Nephron progenitor cell (in vitro differentiated cells): ENCODE measurements at regions not wholly inside any gene's neighbourhood (a gene's known extent, or its start where the extent isn't known, plus 50 kb on each side); places are given as distances from the start of the nearest gene placed in this dataset.

Experiments used
- DNase-seq: peaks from one replicate; pipeline ENCODE4 v3.0.0; 2021
- H3K27ac Mint-ChIP-seq: 2 replicates; pipeline ENCODE4 v1.8.0; 2021; ENCODE audit warnings: mild to moderate bottlenecking, moderate library complexity, mixed read lengths
- H3K27me3 Mint-ChIP-seq: 2 replicates; pipeline ENCODE4 v1.8.0; 2021; ENCODE audit warnings: mild to moderate bottlenecking, low read depth, mixed read lengths; ENCODE audit not compliant: poor library complexity
- H3K36me3 Mint-ChIP-seq: 2 replicates; pipeline ENCODE4 v1.8.0; 2021; ENCODE audit warnings: low read depth, mixed read lengths
- H3K4me1 Mint-ChIP-seq: 2 replicates; pipeline ENCODE4 v1.8.0; 2021; ENCODE audit warnings: mixed read lengths
- H3K4me3 Mint-ChIP-seq: 2 replicates; pipeline ENCODE4 v1.8.0; 2021; ENCODE audit warnings: mild to moderate bottlenecking, moderate library complexity, mixed read lengths
- H3K9me3 Mint-ChIP-seq: 2 replicates; pipeline ENCODE4 v1.8.0; 2021; ENCODE audit warnings: mild to moderate bottlenecking, moderate library complexity, mixed read lengths
- TF ChIP-seq, protein P1 (sequence below): fragments of 200-600 bp; sonication (generic); IDR thresholded peaks from 2 replicates; pipeline ENCODE4 v1.5.0; 2021; ENCODE audit warnings: antibody characterized with exemption

DNA sequence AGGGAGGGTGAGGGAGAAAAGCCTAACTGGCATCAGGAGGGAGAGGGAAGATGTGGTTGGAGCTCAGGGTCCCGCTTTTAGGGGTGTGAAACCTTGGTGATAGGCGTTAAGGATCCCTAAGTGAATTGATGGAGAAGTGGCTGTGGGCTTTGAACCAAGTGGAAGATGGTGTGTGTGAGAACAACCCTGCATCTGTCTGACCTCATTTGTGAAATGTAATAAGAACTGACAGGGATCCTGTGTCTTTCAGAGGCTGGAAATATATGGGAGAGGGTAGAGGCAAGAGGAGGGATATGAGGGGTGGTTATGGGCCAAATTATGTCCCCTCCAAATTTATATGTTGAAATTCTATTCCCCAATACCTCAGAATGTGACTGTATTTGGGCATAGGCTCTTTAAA lies 63.8 kb upstream of the NRXN3 start:
- Mint-ChIP-seq H3K9me3 (no peaks in the 10 kb centered on the region), H3K4me1 (no peaks in the 10 kb centered on the region), H3K27ac (no peak overlapping the region), H3K4me3 (no peak overlapping the region), H3K36me3 (no peaks in the 10 kb centered on the region), H3K27me3 (peaks cover 24% of the 10 kb centered on the region)
- DNase-seq = no peak
- TF ChIP-seq, protein P1, sequence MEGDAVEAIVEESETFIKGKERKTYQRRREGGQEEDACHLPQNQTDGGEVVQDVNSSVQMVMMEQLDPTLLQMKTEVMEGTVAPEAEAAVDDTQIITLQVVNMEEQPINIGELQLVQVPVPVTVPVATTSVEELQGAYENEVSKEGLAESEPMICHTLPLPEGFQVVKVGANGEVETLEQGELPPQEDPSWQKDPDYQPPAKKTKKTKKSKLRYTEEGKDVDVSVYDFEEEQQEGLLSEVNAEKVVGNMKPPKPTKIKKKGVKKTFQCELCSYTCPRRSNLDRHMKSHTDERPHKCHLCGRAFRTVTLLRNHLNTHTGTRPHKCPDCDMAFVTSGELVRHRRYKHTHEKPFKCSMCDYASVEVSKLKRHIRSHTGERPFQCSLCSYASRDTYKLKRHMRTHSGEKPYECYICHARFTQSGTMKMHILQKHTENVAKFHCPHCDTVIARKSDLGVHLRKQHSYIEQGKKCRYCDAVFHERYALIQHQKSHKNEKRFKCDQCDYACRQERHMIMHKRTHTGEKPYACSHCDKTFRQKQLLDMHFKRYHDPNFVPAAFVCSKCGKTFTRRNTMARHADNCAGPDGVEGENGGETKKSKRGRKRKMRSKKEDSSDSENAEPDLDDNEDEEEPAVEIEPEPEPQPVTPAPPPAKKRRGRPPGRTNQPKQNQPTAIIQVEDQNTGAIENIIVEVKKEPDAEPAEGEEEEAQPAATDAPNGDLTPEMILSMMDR = no peak

DNA sequence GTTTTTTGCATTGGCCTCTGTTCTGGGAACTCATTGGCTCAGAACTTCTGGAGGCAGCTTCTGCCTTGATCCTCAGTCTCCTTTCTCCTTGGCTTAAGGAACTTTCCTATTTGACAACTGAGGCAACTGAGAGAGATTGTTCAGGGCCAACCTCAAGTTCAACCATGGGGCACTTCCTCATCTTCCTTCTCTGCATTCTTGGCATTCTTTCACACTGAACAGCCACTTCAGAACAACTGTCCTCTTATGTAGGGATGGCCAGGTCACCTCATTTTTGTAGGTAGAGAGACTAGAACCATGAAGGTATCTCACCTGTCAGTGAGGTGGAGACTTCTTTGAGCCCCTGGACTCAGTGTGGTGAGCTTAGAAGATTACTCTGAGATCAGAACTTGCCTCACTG lies 63.0 kb upstream of the NRXN3 start:
- TF ChIP-seq, protein P1 = no peak
- Mint-ChIP-seq H3K27ac (no peak overlapping the region), H3K4me1 (no peaks in the 10 kb centered on the region), H3K27me3 (peaks cover 24% of the 10 kb centered on the region), H3K4me3 (no peak overlapping the region), H3K9me3 (no peaks in the 10 kb centered on the region), H3K36me3 (no peaks in the 10 kb centered on the region)
- no peak for DNase-seq

DNA sequence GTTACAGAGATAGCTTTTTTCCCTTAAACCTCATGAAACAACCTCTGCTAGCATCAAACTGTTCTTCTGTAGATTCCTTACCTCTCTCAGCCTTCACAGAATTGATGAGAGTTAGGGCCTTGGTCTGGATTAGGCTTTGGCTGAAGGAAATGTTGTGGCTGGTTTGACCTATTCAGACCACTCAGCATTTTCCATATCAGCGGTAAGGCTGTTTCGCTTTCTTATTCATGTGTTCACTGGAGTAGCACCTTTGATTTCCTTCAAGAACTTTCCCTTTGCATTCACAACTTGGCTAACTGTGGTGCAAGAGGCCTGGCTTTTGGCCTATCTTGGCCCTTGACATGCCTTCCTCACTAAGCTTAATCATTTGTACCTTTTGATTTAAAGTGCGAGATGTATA lies 50.7 kb upstream of the NRXN3 start:
- Mint-ChIP-seq H3K9me3 (peaks cover 16% of the 10 kb centered on the region), H3K4me3 (no peak overlapping the region), H3K4me1 (no peaks in the 10 kb centered on the region), H3K27ac (no peak overlapping the region), H3K27me3 (peaks cover 8% of the 10 kb centered on the region), H3K36me3 (no peaks in the 10 kb centered on the region)
- TF ChIP-seq, protein P1 = no peak
- DNase-seq = no peak
